A549 (cell line): ENCODE measurements at regions not wholly inside any gene's neighbourhood (a gene's known extent, or its start where the extent isn't known, plus 50 kb on each side); places are given as distances from the start of the nearest gene placed in this dataset.

Source experiments
- CHD2 ChIP-seq: fragments of 150-350 bp; IDR thresholded peaks from 2 replicates; pipeline ENCODE4 v1.6.1; 2014; ENCODE audit warnings: low read length; ENCODE audit not compliant: partially characterized antibody
- POLR2A ChIP-seq: IDR thresholded peaks from 2 replicates; pipeline ENCODE4 v1.6.1; 2012; ENCODE audit warnings: mild to moderate bottlenecking, low read length
- ZFP36 ChIP-seq: fragments of 450-650 bp; IDR thresholded peaks from 2 replicates; pipeline ENCODE4 v1.6.1; 2014; ENCODE audit warnings: borderline replicate concordance; ENCODE audit not compliant: partially characterized antibody

DNA sequence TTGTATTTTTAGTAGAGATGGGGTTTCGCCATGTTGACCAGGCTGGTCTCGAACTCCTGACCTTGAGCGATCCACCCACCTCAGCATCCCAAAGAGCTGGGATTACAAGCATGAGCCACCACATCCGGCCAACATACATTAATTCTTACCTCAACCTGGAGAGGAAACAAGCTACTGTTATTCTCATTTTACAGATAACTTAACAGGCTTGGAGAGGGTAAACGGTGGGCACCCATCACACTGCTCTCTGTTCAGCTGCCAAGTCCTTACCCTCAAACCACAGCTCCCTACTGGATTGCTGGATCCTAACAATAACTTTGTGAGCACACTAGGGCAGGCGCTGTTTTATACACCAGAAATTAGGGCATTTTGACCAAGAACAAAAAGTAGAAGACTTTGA lies 93.6 kb upstream of the BARHL2 start:
- TF ChIP-seq CHD2 (no peak), ZFP36 (no peak), POLR2A (no peak)
